Tibial nerve (tissue), 4 donors: ENCODE measurements at regions not wholly inside any gene's neighbourhood (a gene's known extent, or its start where the extent isn't known, plus 50 kb on each side); places are given as distances from the start of the nearest gene placed in this dataset.
"Not testable (repeated sequence)": the region's sequence is repeated elsewhere in the genome, so short reads cannot be mapped to it uniquely, and the experiment has no call there.

Source experiments
- DNase-seq, 2 donors: peaks; one replicate each; pipeline ENCODE4 v3.0.0-alpha.2; 2019; ENCODE audit warnings: low spot score in 2 of 2
- H3K27ac ChIP-seq, 4 donors: fragments of 200-600 bp; sonication (generic) in 3 of 4; one replicate each; pipeline ENCODE4 v1.5.1; 2017 to 2019; ENCODE audit warnings: mild to moderate bottlenecking in 1 of 4
- H3K27me3 ChIP-seq, 2 donors: fragments of 200-600 bp; sonication (generic) in 1 of 2; one replicate each; pipeline versions ENCODE4 v1.5.1 to v1.6.0; 2017 to 2019
- H3K36me3 ChIP-seq, 3 donors: fragments of 200-600 bp; sonication (generic); one replicate each; pipeline ENCODE4 v1.5.1; 2018 to 2019
- H3K4me1 ChIP-seq, 4 donors: fragments of 200-600 bp; sonication (generic) in 3 of 4; one replicate each; pipeline ENCODE4 v1.5.1; 2017 to 2019
- H3K4me3 ChIP-seq, 4 donors: fragments of 200-600 bp; sonication (generic) in 3 of 4; one replicate each; pipeline ENCODE4 v1.5.1; 2017 to 2019; ENCODE audit warnings: mild to moderate bottlenecking in 1 of 4, moderate library complexity in 1 of 4
- H3K9me3 ChIP-seq, 4 donors: fragments of 200-600 bp; sonication (generic) in 3 of 4; one replicate each; pipeline ENCODE4 v1.5.1; 2017 to 2019
- EP300 ChIP-seq, 2 donors: sonication (generic); formaldehyde crosslinking; IDR thresholded peaks; one replicate each; pipeline ENCODE4 v1.6.1; 2017; ENCODE audit warnings: antibody characterized with exemption in 2 of 2, mild to moderate bottlenecking in 1 of 2
- POLR2A ChIP-seq, 2 donors: fragments of 450-650 bp; IDR thresholded peaks; one replicate each; pipeline ENCODE4 v1.6.1; 2017; ENCODE audit warnings: antibody characterized with exemption in 2 of 2, mild to moderate bottlenecking in 2 of 2, moderate library complexity in 2 of 2
- WGBS, 2 donors: methylation state at CpG; one replicate each; pipeline ENCODE4 v1.1.5; 2018; 5-methylcytosine and 5-hydroxymethylcytosine counted together
- TF ChIP-seq, protein P1 (sequence below), 5 experiments: fragments of 200-600 bp in 3 of 5; fragments of 450-650 bp in 2 of 5; sonication (generic) in 3 of 5; IDR thresholded peaks; one replicate each; pipeline ENCODE4 v1.5.1; 2016 to 2019; ENCODE audit warnings: antibody characterized with exemption in 5 of 5, mild to moderate bottlenecking in 3 of 5, moderate library complexity in 2 of 5

DNA sequence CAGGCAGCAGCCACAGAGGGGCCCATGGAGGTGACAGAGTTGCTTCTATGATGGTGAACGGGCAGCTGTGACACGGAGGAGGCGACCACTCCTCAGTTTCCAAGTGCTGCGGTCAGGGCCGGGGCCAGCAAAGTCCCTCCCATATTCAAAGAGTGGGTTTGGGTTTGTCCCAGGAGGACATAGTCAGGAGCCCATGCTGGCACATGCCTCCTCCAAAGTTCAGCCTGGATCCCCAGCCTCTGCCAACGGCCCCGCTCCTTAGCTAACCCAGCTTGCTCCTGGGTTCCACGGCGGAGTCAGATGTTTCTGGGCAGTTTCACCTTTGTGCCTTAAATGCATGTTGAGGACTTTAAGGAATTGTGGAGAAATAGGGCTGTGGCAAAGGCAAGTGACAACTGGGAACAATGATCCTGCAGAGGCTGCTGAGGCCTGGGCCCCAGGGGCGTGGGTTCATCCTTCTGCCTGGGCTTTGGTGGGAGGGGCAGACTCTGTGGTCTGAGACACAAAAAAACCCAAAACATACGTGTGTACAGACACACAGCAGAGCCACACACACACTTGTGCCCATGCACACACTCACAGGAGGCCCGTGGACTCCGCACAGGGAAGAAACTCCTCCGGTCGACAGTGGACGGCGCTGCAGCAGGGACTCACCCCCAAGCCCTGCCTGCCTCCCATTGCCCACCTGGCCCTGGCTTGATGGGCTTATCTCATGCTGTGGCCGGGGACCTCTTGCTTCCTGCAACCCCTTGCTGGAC is 399.4 kb downstream of the TMEM121 start:
- Histone ChIP-seq H3K4me1 (no peaks in the 10 kb centered on the region), H3K4me3 (no peak overlapping the region), H3K36me3 (no peaks in the 10 kb centered on the region), H3K27me3 (no peaks in the 10 kb centered on the region), H3K27ac (no peak overlapping the region), H3K9me3 (peaks cover 0 to 48% (median 0%) of the 10 kb centered on the region in 4 donors)
- TF ChIP-seq EP300 (IDR thresholded peaks at IDR 0.05) (no peak), POLR2A (IDR thresholded peaks at IDR 0.05) (no peak)
- TF ChIP-seq, protein P1, sequence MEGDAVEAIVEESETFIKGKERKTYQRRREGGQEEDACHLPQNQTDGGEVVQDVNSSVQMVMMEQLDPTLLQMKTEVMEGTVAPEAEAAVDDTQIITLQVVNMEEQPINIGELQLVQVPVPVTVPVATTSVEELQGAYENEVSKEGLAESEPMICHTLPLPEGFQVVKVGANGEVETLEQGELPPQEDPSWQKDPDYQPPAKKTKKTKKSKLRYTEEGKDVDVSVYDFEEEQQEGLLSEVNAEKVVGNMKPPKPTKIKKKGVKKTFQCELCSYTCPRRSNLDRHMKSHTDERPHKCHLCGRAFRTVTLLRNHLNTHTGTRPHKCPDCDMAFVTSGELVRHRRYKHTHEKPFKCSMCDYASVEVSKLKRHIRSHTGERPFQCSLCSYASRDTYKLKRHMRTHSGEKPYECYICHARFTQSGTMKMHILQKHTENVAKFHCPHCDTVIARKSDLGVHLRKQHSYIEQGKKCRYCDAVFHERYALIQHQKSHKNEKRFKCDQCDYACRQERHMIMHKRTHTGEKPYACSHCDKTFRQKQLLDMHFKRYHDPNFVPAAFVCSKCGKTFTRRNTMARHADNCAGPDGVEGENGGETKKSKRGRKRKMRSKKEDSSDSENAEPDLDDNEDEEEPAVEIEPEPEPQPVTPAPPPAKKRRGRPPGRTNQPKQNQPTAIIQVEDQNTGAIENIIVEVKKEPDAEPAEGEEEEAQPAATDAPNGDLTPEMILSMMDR (IDR thresholded peaks at IDR 0.05): no peak
- WGBS, 2 donors: 84 to 87% methylated on average over 18 of the region's 18 CpGs
- DNase-seq: no peak

DNA sequence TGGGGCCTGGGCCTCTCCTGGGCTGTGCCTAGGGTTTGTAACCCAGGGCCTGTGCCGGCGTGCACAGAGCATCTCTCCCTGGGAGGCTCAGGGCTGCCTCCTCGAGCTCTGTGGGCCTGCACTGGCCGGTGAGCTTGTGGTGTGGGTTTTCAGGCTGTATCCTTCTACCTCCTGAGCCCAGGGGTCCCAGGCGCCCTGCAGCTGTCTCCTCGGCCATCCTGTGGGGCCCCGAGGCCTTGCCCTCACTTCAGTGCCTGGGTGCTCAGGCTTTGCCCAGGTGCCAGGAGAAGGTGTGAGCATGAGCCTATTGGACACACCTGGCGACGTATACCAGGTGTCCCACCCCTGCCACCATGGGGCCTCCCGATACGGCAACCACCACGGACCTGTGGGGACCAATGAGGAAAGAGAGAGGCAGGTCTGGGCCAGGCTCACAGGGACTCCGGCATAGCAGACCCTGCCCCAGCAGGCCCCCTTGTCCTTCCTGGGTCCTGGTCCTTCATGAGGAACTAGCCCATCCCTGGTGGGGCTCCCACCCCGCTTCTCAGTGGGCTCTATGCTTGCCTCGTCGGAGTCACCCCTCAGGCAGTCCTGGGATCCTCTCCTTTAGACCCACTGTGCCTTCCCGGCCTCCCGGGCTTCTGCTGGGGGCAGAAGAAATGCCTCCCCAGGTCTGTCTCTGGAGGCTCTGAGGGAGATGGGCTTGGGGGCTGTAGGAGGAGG is 400.2 kb downstream of the TMEM121 start:
- no peaks in the 10 kb centered on the region for H3K4me1 ChIP-seq
- H3K27ac ChIP-seq: no peak overlapping the region
- WGBS, 2 donors: 85 to 87% methylated on average over 14 to 18 of the region's 18 CpGs
- no peak for DNase-seq
- H3K27me3 ChIP-seq: no peaks in the 10 kb centered on the region
- H3K36me3 ChIP-seq: no peaks in the 10 kb centered on the region
- H3K4me3 ChIP-seq: no peak overlapping the region
- TF ChIP-seq, protein P1 (IDR thresholded peaks at IDR 0.05): no peak
- TF ChIP-seq POLR2A (IDR thresholded peaks at IDR 0.05) (no peak), EP300 (IDR thresholded peaks at IDR 0.05) (no peak)
- H3K9me3 ChIP-seq: peaks cover 0 to 46% (median 0%) of the 10 kb centered on the region in 4 donors

DNA sequence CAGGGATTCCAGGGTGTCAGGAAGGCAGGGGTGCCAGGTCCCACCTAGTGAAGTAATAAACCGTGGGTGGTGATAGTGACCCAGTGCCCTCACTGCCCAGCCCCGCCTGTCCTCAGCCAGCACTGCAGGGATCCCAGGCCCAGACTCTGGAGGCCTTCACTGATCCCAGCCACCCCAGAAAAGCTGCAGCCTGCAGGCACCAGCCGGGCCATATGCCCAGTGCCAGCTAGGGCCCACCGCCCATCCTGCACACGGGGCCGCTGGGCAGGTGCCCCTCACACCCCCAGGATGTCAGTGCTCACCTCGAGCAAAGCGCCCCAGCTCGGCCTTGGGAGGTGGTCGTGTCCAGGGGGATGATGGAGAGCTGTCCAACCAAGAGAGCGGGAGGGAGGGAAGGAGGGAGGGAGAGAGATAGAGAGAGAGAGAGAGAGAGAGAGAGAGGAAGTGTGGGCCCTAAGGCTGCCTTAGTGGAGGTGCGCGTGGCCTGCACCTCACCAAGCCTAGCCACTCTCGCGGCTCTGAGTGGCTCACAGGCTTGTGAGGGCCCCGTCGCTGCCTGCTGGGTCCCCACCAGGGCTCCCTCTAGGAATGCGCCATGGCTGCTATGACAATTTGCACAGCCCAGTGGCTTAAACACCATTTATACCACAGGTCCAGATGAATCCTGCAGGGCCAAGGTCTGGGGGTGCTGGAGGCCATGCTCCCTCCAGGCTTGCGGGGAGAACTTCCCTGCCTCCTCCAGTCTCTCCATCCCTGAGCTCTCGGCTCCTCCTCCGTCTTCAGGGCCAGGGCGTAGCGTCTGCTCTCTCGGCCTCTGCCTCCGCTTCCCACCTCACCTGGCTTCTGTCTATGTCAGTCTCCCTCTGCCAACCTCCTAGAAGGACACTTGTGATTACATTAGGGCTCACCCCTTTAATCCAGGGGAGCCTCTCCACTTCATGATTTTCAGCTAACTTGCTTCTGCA is 401.0 kb downstream of the TMEM121 start:
- no peak overlapping the region for H3K27ac ChIP-seq
- H3K36me3 ChIP-seq: no peaks in the 10 kb centered on the region
- no peaks in the 10 kb centered on the region for H3K4me1 ChIP-seq
- 83% methylated on average over 23 to 25 of the region's 25 CpGs for WGBS, 2 donors
- no peaks in the 10 kb centered on the region for H3K27me3 ChIP-seq
- peaks cover 0 to 37% (median 0%) of the 10 kb centered on the region in 4 donors for H3K9me3 ChIP-seq
- DNase-seq: no peak
- TF ChIP-seq, protein P1 (IDR thresholded peaks at IDR 0.05): no peak
- TF ChIP-seq POLR2A (IDR thresholded peaks at IDR 0.05) (no peak), EP300 (IDR thresholded peaks at IDR 0.05) (no peak)
- no peak overlapping the region for H3K4me3 ChIP-seq

DNA sequence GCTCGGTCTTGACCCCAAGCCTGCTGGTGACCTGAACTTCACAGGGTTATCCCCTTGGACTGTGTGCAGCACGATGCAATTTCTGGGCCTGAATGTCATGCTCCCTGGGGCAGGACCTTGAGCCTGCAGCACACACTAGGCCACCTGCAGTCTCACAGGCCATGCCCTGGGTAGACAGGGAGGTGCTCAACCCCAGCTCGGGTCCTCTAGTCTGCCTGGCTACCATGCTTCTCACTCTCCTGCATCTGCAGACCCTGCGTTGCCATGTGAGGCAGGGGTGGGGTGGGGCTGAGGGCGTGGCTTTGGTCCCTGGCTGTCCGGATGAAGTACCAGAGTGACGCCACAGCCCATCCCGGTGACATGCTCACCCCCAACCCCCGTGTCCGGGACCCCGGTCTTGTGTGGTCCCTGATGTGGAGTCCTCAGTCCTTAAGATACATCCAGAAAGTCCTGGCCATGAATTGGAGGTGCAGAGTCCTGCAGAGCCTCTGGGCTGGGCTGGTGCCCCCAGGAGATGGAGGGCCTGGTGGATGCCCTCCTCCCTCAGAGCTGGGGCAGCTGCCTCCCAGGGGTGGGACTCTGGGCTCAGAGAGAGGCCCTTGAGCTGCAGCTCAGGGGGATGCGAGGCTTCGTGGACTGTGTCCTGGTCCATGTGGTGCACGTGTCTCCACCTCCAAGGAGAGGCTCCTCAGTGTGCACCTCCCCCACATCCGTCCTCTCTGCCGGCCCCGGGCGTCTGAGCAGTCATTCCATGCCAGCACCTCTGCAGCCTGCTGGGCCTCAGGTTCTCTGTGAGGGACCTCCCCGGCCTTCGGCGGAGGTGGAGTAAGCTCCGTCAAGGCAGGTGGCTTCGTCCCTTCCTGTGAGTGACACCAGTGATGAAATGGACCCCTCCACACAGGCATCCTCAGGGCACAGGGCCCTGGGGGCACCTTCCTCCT is 402.1 kb downstream of the TMEM121 start:
- not testable (repeated sequence) for DNase-seq, H3K36me3 ChIP-seq, H3K4me3 ChIP-seq, H3K27ac ChIP-seq, H3K27me3 ChIP-seq, H3K4me1 ChIP-seq
- 76 to 89% methylated on average over 18 to 19 of the region's 23 CpGs for WGBS, 2 donors
- peaks cover 0 to 36% (median 0%) of the 10 kb centered on the region in 4 donors for H3K9me3 ChIP-seq
